Ovary (tissue), 7 donors: ENCODE measurements at regions not wholly inside any gene's neighbourhood (a gene's known extent, or its start where the extent isn't known, plus 50 kb on each side); places are given as distances from the start of the nearest gene placed in this dataset.

Experiments
- DNase-seq, 5 donors: peaks; one replicate each; pipeline ENCODE4 v3.0.0-alpha.2; 2019 to 2020
- H3K27ac ChIP-seq, 2 donors: fragments of 200-600 bp; one replicate each; pipeline versions ENCODE4 v1.5.1 to v1.8.0; 2019 to 2022
- H3K27me3 ChIP-seq: fragments of 200-600 bp; one replicate; pipeline ENCODE4 v1.8.0; 2022
- H3K36me3 ChIP-seq: fragments of 200-600 bp; sonication (generic); one replicate; pipeline ENCODE4 v1.5.1; 2019
- H3K4me1 ChIP-seq: one replicate; pipeline ENCODE4 v1.8.1; 2013; ENCODE audit warnings: mild to moderate bottlenecking, moderate library complexity; ENCODE audit not compliant: insufficient read depth
- H3K4me3 ChIP-seq: fragments of 200-600 bp; sonication (generic); one replicate; pipeline ENCODE4 v1.5.1; 2017
- H3K9me3 ChIP-seq, 2 donors: fragments of 200-600 bp in 1 of 2; sonication (generic) in 1 of 2; one replicate each; pipeline versions ENCODE4 v1.5.1 to v1.8.1; 2013 to 2019; ENCODE audit warnings: mild to moderate bottlenecking in 1 of 2, moderate library complexity in 1 of 2
- EP300 ChIP-seq: sonication (generic); formaldehyde crosslinking; IDR thresholded peaks from one replicate; pipeline ENCODE4 v1.6.1; 2017; ENCODE audit warnings: antibody characterized with exemption
- POLR2A ChIP-seq: fragments of 450-650 bp; IDR thresholded peaks from one replicate; pipeline ENCODE4 v1.6.1; 2017; ENCODE audit warnings: antibody characterized with exemption, mild to moderate bottlenecking, moderate library complexity
- WGBS, 3 donors: extraction: QIAGEN DNeasy Blood & Tissue Kit in 1 of 3; methylation state at CpG; one replicate each; pipeline versions ENCODE4 v1.1.5 to v1.1.7; 2013 to 2017; 5-methylcytosine and 5-hydroxymethylcytosine counted together
- intact Hi-C, 4 donors: fragments of 100-400 bp; cut with DNase I; formaldehyde crosslinking; loops; one replicate each; pipeline versions ENCODE4 v1.11.0 to v1.15.1; 2022 to 2023
- TF ChIP-seq, protein P1 (sequence below), 3 donors: fragments of 450-650 bp in 2 of 3; fragments of 200-600 bp in 1 of 3; IDR thresholded peaks; one replicate each; pipeline versions ENCODE4 v1.5.1 to v1.8.0; 2016 to 2022; ENCODE audit warnings: antibody characterized with exemption in 3 of 3, mild to moderate bottlenecking in 1 of 3
- donor health status: DM: no; HTN: no; CAD: no; lungs with moderate emphysema.
- donor health status: DM: no; HTN: no; CAD: no.
- donor health status: Bipolar disorder and iron deficiency.
- donor health status: DM: no; HTN: no; CAD: no.
- donor health status: DM: yes; HTN: yes; CAD: no.

DNA sequence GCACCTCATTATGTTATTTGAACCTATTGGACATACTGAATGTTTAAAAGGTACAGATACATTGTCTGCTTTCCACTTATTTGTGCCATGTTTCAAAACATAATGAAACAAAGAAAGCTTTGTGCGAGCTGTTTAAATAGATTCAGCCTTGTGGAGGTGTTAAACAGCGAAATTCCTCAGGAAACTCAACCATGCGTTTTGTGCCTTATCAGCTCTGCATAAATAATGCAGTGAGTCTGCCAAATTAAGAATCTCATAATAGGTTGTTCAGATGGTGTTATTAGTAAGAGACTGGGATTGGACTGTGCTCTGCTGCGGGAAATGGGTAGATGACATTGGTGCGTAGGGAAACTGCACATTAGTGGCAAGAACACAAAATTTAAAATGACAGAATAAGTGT is 163.7 kb upstream of the CLEC14A start:
- no peaks in the 10 kb centered on the region for H3K27me3 ChIP-seq
- H3K9me3 ChIP-seq = no peaks in the 10 kb centered on the region
- H3K4me3 ChIP-seq = no peak overlapping the region
- TF ChIP-seq POLR2A = no peak
- TF ChIP-seq, protein P1, sequence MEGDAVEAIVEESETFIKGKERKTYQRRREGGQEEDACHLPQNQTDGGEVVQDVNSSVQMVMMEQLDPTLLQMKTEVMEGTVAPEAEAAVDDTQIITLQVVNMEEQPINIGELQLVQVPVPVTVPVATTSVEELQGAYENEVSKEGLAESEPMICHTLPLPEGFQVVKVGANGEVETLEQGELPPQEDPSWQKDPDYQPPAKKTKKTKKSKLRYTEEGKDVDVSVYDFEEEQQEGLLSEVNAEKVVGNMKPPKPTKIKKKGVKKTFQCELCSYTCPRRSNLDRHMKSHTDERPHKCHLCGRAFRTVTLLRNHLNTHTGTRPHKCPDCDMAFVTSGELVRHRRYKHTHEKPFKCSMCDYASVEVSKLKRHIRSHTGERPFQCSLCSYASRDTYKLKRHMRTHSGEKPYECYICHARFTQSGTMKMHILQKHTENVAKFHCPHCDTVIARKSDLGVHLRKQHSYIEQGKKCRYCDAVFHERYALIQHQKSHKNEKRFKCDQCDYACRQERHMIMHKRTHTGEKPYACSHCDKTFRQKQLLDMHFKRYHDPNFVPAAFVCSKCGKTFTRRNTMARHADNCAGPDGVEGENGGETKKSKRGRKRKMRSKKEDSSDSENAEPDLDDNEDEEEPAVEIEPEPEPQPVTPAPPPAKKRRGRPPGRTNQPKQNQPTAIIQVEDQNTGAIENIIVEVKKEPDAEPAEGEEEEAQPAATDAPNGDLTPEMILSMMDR (IDR thresholded peaks at IDR 0.05) = no peak
- no peak for TF ChIP-seq EP300
- no peaks in the 10 kb centered on the region for H3K36me3 ChIP-seq
- no peak for DNase-seq
- WGBS, 3 donors = 27 to 42% (median 34%) methylated on average over 5 of the region's 5 CpGs
- no peaks in the 10 kb centered on the region for H3K4me1 ChIP-seq
- H3K27ac ChIP-seq = no peak overlapping the region
- intact Hi-C loops = no loop called here

DNA sequence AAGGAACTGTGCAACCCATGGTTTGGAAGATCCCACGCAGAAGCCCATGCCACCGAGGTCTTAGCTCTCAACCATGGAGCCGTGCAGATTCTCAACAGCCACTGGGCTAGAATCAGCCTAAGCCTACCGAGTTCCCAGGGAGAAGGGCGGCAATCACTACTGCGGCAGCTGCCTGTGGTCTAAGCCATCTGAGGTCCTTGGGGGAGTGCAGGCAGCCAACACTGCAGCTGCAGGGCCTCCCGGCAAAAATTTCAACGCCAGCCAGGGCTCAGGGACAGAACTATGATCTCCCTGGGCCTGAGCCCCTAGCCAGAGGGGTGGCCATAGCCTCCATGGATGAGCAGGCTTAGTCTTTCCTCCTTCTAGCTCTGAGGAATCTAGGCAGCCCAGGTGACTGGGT is 156.8 kb upstream of the CLEC14A start:
- intact Hi-C loops = no loop called here
- DNase-seq = no peak
- H3K9me3 ChIP-seq = no peaks in the 10 kb centered on the region

DNA sequence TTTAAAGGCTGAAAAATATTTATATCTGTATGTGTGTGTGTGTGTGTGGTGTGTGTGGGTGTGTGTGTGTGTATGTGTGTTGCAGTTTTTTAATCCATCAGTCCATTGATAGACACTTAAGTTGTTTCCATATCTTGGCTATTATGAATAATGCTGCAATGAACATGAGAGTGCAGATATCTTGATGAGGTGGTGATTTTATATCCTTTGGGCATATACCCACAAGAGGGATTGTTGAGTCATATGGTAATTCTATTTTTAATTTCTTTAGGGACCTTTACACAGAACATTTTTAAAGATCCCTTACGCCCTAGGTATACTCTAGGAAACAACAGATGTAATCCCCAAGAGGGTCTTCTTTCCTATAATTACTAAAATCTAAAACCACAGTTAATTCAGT is 154.5 kb upstream of the CLEC14A start:
- intact Hi-C loops = no loop called here
- H3K36me3 ChIP-seq = no peaks in the 10 kb centered on the region
- no peak overlapping the region for H3K27ac ChIP-seq
- 89 to 98% (median 90%) methylated on average over 1 of the region's 1 CpG for WGBS, 3 donors
- H3K27me3 ChIP-seq = no peaks in the 10 kb centered on the region
- TF ChIP-seq EP300 (no peak), POLR2A (no peak)
- TF ChIP-seq, protein P1 (IDR thresholded peaks at IDR 0.05) = no peak
- H3K9me3 ChIP-seq = no peaks in the 10 kb centered on the region
- H3K4me1 ChIP-seq = no peaks in the 10 kb centered on the region
- H3K4me3 ChIP-seq = no peak overlapping the region
- no peak for DNase-seq

More for the DNA sequence above, 156.8 kb upstream of the CLEC14A start:
- no peak overlapping the region for H3K27ac ChIP-seq
- no peaks in the 10 kb centered on the region for H3K27me3 ChIP-seq
- no peaks in the 10 kb centered on the region for H3K4me1 ChIP-seq
- no peak overlapping the region for H3K4me3 ChIP-seq
- no peaks in the 10 kb centered on the region for H3K36me3 ChIP-seq
- TF ChIP-seq POLR2A (no peak), EP300 (no peak)
- TF ChIP-seq, protein P1 (IDR thresholded peaks at IDR 0.05) = no peak
- 81 to 95% (median 92%) methylated on average over 8 of the region's 8 CpGs for WGBS, 3 donors

DNA sequence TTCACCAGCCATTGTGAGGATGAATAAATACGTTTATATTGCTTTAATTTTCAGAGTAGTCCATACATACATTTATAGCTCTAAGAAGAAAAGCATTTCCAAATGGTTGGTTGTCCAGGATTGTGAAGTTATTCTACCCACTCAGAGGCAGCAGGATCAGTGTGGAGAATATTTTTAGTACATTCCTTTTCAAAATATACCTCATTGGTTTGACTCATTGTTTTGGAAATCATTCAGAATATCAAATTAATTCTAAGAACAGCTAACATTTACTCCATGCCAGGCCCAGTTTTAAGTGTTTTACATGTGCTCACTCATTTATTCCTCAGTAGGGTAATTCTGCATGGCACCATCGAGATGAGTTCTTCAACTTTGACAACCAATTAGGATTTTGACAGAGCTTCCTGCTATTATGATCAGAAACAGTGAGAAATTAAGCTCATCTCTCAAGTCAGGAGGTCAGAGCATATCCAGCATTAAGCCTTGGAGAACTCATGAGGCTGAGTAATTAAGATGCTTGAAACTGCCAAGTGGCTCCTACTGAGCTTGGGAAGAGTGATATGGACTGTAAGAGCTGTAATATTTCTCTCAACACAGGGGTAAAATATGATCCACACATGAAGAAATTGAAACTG is 153.3 kb upstream of the CLEC14A start:
- intact Hi-C loops = no loop called here
- Histone ChIP-seq H3K9me3 (no peaks in the 10 kb centered on the region), H3K27ac (no peak overlapping the region), H3K4me3 (no peak overlapping the region), H3K4me1 (no peaks in the 10 kb centered on the region), H3K36me3 (no peaks in the 10 kb centered on the region), H3K27me3 (no peaks in the 10 kb centered on the region)
- TF ChIP-seq EP300 (no peak), POLR2A (no peak)
- TF ChIP-seq, protein P1 (IDR thresholded peaks at IDR 0.05) = no peak
- no peak for DNase-seq
- WGBS, 3 donors = 53 to 75% (median 68%) methylated on average over 2 of the region's 2 CpGs
